NCI-H526 (cell line): ENCODE measurements at regions not wholly inside any gene's neighbourhood (a gene's known extent, or its start where the extent isn't known, plus 50 kb on each side); places are given as distances from the start of the nearest gene placed in this dataset.

Experiments
- DNase-seq, 2 experiments: peaks; one replicate each; lab custom pipeline; 2025; lab: John Stamatoyannopoulos, UW

DNA sequence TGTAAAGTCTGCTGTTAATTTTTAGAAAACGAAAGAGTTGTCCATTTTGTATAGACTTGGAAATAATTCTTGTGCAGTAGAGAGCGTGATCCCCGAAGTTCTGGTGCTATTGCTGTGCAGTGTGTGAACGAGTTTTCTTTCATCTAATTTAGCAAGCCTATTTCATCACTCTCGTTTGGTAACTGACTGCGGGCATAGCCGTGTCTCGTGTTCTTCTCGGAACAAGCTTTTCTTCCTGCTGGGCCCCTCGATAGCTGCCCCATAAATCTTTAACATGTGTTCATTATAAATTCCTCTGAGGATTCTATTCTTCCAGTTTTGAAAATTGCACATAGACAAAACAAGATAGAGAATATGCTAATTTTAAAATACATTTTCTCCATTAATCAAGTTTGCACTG is 622.0 kb upstream of the PFKP start:
- no peak for DNase-seq

DNA sequence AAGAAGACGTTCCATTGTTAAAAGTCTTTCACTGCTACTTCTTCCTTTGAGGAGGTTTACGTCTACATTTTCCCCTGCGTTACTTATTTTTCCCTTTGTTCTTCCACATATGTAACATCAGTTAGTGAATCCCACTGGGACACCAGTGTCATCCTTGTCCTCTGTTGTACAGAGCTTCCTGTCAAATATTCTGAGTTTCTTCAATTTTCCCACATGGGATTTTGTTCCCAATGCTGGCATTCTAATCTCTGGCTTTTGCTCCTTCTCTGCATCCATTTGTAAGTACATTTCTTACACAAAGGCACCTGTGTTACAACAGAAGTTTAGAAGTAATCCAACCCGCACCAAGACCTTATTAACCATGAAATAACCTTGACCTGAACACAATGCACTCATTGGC is 627.4 kb upstream of the PFKP start:
- no peak for DNase-seq

DNA sequence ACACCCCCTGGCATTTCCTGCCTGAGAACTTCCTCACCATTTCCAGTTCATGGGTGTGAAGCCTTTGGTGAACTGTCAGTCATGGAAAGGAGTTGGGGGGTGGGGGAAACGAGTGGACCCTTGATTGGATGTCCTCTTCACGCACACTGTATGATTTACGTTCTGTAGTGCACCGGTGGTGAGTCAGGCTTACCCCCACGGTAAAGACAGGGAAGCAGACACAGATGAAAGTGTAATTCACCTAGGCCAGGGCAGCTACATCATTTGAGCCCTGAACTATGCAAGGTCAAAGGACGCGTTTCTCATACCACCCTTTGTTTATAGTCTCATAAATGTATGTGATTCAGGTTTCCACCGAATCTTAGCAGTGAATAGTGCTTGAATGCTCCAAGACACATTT is 628.3 kb upstream of the PFKP start:
- no peak for DNase-seq

DNA sequence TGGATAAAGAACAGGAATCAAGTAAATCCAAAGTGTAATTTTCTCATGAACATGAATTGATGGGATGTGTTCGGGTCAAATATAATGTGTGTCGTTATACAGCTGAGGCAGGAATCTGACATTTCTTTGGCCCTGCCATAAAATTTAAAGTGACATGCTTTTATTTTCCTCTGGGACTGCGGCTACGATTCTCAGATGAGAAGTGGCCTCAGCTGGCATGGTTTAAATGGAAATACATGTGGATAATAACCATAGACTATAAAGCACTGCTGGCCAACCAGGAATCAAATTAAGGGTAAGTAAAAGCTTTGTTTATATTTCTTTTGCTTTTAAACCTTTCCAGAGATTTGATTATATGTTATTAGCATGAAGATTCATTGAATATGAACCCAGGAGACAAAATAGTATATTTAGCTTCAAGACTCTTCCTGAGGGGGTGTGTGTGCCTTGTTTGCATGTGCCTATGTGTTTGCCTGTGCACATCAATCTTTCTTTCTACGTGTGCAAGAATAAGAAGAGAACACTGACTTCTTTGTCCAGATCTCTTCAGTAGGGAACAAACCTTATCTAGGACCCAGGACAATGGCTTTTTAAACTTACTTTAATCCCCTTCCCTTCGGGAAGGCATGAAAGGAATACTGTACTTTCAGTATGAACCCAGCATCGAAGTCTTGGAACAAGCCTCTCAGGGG is 629.0 kb upstream of the PFKP start:
- peak in 1 of 2 experiments; percentile 40 for DNase-seq

DNA sequence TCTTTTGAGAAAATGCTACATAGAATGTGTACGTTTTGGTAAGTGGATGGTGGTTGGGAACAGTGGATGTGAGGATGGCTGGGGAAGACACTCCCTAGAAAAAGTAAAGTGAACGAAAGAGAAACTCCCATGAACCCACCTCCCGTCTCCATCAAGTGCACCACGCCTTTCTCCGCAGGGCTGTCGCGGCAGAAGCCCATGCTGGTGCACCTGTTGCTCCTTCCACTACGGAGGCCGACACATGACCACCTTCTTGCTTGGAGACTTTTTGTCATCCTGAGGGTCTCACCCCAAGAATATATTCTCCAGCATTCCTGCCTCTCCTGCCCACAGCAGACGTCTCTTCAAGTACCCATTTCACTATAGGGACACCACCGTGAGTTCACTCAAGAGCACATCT is 630.4 kb upstream of the PFKP start:
- no peak for DNase-seq

DNA sequence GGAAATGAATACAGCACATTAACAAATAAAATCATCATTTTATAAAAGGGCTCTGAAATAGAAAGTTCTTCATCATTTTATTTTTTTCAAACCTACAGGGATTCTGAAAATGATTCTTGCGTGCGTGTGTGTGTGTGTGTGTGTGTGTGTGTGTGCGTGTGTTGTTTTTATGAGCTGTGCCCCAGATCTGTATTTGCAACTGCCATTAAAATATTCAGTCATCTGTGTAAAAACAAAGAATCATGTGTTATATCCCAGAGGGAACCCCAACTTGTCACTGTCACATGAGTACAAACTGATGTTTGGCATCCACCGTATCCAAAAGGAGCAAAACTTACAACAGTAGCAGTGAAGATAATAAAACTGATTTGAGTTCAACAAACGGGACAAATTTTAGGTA is 635.4 kb upstream of the PFKP start:
- DNase-seq, result no peak

DNA sequence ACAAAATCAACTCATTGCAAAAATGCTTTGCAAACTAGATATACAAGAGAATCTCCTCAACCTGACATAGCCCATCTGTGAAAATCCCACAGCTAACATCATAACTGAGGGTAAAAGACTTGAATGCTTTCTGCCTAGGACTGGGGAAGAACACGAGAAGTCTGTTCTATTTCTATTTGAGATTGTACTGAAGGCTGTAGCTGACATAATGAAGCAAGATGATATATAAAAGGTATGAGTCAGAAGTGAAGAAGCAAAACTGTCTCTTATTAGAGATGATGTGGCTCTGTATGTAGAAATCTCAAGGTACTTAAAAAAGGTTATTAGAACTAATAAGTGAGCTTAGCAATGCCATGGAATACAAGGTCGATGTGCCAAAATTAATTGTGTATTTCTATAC is 639.9 kb upstream of the PFKP start:
- no peak for DNase-seq

DNA sequence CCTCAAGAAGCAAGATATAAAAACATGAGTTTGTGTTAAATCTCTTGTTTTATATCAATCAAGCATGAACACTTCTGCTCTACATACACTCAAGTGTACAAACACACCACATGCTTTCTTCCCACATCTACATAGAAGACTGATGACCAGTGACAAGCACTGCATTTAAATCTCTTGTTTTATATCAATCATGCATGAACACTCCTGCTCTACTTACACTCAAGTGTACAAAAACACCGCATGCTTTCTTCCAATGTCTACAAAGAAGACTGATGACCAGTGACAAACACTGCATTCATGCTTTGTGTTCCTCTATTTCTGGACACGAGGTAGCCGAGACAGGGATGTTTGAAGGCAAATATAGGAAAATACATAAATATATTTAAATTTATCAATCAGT is 642.0 kb upstream of the PFKP start:
- DNase-seq, result no peak

DNA sequence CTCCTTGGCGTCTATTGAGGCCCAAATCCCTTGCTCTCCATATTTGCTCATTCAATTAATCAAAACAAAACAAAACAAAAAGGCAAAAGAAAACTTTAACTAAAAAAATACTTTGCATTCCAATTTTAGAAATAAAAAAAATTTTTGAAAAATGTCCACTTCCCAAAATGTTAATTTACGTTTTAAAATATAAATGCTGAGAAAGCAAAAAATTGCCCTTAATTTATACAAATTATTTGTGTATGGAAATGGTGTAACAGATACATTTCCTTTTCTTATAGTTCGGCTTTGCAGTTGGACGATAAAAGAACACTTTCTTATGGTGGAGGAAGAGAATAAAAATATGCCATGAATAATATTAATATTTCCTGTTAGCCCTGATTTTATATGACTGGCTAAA is 652.8 kb upstream of the PFKP start:
- DNase-seq, result no peak

DNA sequence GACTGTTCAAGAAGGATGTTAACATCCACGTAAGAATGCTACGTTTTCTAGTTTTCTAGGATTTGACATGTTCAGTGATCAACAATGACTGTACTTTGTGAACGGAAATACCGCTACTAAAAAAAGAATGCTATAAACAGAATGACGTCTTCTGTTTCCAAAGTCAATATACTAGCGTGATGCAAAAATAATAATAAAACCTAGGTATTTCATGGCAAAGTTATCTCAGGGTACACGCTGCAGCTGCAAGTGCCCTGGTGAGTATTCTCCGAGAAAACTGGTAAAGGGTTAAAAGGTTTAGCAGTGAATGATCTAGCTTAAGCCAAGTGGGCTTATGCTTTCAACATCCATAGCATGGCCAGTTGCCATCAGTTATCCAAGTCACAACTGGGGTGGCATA is 653.3 kb upstream of the PFKP start:
- no peak for DNase-seq

DNA sequence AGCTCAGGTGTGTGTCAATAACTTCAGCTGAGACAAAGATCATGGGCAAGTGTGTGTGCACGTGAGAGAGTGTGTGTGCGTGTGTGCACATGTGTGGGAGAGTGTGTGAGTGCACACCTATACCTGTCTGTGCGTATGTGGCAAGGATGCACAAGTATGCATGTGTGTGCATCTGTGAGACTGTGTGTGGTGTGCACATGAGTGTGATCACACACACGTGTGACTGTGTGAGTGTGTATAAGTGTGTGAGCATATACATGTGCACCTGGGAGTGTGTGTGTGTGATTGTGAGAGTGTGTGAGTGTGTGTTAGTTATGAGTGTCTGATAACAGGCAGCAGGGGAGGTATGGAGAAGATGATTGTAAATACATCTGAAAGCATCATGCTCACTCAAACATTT is 657.3 kb upstream of the PFKP start:
- no peak for DNase-seq

DNA sequence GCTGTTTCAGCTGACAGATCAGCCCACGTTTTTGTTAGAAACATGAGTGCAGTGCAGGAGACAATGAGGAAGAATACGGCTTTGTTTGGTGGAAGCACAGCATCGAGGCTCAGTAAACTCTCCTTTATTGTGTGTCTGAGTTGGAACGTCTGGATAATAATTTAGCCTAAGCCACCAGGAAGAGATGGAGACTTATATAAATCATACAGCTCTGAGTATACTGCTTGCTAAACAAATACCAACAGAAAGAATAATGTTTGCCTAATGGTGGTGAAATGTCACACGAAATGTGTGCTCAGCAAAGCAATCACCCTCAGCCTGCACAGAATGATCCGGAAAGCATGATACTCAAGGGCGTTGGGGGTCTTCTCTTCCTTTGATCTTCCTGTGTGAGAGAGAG is 664.1 kb upstream of the ADARB2 start:
- no peak for DNase-seq

DNA sequence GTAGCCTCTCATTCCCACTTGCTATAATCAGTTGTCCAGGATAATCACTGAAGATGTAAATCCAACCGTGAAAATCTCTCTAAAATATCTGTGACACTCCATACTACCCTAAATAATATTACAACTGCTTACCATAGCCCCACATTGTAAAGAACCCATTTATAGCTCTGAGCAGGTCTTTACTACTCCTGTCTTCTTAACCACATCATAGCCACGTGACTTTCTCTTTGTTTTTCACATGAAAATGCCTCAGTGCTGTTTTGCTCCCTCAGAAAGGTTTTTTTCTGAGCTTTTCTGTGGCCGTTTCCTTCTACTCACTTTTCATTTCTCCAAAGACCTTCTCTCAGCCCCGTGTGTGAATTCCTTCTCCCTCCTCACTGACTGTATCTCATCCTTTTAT is 662.2 kb upstream of the ADARB2 start:
- no peak for DNase-seq

DNA sequence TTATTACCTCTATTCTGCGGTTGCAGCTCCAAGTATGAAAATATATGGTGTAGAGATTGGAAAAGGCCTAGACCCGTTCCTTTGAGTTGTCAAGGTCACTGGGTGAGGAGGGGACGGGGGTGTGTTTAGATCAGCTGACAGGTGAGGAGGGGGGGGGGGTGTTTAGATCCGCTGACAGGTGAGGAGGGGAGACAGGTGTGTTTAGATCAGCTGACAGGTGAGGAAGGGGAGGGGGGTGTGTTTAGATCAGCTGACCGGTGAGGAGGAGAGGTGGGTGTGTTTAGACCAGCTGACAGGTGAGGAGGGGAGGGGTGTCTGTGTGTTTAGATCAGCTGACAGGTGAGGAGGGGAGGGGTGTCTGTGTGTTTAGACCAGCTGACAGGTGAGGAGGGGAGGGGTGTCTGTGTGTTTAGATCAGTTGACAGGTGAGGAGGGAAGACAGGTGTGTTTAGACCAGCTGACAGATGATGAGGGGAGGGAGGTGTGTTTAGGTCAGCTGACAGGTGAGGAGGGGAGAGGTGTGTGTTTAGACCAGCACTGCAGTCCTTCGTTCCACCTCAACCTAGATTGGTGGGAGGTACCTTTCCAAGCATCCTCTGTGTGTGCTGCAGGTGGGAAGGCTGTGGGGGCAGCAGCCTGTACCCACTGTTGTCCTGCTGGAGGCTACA is 655.0 kb upstream of the ADARB2 start:
- DNase-seq, result peak; percentile 2 to 19

DNA sequence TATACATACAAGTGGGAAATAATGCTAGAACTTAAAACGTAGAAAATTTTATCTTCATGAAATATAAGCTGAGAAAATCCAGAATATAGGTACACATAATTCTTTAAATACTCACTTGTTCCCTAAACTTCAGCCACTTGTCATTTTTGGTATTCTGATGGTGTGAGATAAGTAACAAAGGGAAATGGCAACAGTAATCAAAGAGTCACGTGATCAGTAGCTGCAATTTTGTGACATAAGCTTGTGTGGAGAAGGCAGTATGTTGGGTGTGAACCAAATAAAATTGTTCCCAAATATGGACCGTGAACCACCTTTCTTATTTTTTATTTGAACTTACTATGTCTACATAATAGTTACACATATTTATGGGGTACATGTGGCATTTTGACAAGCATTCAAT is 650.3 kb upstream of the ADARB2 start:
- no peak for DNase-seq

DNA sequence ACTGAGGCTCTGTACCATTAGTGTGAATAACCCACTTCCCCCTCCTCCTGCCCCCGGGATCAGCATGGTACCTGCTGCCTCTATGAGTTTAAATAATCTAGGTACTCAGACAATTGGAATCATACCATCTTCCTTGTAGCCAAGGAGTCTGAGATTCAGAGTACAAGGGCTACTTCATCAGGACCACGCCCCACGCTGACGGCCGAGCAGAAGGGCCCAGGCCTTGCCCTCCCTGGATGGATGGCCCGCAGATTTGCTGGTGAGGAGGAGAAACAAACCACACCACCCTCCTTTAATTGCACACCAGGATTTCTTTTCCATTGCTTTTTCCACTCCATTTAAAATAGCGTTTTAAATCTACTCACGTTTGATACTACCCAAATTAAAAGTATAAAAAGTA is 649.9 kb upstream of the ADARB2 start:
- DNase-seq, result no peak

DNA sequence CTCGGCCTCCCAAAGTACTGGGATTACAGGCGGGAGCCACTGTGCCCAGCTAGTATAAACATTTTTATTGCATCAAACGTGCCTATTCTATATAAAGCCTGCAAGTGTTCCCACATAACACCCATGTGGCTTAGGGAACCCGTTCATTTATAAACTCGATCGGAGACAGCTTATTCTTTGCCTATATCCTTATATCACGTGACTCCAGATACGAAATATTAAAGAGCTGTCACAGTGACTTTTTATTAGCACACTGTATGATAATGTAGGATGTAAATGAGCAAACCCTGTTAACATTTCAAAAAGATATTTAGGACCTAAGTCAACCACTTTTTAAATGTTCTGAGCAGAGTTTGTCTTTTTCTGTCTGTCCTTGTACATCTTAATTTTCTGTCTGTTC is 642.9 kb upstream of the ADARB2 start:
- no peak for DNase-seq

DNA sequence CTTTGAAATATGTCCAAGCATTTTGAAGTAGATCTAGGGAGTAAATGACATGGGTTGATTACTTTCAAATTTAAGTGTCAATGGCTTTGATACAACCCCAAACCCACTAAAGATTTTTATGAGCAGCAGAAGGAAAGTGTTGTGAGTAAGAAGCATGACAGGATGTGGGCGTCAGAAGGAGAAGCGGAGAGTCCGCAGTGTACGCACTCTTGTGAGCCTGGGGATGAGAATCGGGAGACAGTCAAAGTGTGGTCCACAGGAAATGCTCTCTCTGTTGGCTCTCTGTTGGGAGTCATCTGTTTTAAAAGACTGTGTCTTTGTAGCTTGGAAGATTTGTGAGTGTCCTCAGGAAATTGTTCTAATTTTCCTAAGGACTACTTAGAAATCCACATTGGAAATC is 629.8 kb upstream of the ADARB2 start:
- DNase-seq, result no peak

DNA sequence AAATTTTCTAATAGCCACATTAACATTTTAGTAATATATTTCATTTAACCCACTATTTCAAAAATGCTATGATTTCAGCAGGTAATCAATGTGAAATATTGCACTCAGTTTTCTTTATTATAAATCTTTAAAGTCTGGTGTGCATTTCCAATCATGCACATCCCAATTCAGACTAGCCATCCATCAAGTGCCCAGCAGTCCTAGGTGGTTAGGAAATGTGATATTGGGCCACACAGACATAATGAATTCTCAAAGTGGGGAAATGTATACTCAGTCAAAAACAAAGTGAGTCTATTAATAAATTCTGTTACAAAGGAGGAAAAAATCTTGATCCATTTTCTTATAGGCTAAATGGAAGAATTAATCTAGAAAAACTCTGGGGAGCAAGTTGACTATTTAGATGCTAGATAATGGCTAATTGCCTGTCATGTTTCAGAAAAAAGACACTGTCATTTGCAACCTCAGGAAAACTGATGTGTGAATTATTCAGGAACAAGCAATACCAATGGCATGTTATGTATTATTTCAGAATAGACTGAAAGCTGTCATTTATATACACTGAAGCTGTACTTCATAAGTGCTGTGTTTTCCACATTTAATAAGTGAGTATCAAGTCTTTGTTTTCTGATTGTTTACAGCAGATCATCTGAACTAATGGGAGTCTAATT is 629.1 kb upstream of the ADARB2 start:
- no peak for DNase-seq

DNA sequence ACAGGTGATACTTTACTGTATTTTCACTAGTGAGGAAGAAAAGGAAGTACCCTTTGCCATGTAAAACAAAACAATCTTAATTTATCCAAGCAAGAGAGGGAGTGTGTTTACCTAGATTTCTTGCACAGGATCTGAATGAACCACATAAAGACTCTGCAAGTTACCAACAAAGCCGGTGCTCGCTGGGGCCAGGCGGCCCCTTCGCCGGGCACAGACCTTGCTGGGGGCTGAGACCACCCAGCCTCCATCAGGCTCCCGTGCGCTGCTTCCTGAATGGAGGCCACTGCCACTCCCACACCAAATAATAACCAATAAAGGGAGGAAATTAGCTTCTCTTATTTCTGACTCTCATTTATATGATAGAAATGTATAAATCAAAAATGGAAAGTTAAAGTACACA is 625.0 kb upstream of the ADARB2 start:
- DNase-seq, result no peak

DNA sequence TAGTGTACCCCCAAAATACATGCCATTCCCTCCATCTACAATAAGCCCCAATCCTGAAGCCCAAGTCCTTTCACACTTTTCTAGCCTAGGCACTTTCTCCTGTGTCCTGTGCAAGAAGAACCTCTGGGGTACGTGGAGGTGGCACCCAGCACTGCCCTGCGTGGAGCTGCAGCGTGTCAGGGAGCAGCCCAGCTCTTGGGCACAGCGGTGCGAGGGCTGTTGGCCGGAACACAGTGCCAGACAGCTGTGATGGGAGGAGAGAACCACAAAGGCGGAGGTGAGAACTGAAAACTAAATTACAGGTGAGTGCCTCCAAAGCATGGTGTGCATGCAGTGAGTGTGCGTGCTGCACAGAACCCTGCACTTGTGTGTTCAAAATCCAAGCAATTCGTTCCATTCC is 621.3 kb upstream of the ADARB2 start:
- DNase-seq, result no peak

DNA sequence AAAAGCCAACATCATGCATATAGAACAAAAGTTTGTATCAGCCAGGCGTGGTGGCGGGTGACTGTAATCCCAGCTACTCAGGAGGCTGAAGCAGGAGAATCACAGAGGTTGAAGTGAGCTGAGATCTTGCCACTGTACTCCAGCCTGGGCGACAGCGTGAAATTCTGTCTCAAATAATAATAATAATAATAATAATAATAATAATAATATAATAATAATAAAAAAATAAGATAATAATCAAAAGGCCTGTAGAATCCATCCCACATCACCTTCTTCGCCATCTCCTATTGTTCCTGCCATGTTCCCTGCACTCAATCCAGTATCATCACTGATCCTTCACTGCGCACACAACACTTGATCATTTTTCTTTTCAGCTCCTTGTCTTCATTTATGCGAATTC is 619.3 kb upstream of the ADARB2 start:
- no peak for DNase-seq

DNA sequence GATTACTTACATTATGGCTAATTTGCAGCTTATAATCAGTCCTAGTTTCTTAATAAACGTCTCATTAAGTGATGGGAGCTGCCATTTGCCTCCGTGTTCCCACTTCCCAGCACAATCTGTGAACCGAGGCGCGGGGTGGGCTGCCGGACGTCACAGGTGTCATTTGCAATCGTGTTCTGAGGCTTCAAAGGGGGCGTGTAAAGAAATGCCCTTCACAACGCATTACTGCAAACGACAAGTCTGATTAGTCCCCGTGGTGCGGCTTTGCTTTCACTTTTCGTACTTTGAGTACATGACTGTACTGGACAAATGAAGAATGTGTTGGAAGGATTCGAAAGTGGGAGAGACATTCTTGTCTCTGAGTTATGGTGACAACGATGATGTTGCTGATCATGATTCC is 614.2 kb upstream of the ADARB2 start:
- no peak for DNase-seq

DNA sequence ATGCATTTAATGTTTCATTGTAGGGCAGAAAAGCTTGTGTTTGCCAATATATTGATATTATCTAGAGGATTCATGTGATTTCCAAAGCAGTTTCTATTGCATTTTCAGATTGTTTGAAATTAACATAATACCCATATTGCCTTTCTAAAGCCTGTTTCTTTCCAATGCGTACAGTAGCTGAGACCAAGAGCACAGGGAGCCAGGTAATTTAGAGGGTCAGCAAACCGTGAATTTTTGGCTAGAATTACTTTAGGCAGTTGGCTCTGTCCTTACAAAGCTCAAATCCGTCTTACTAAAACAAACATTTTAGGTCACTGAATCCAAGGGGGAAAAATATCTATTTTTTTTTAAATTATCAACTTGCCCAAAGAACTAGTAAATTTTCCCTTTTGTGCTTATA is 604.9 kb upstream of the ADARB2 start:
- no peak for DNase-seq
